C4-2B (cell line): ENCODE measurements at regions not wholly inside any gene's neighbourhood (a gene's known extent, or its start where the extent isn't known, plus 50 kb on each side); places are given as distances from the start of the nearest gene placed in this dataset.

Experiments
- ZFX ChIP-seq: fragments of 450-650 bp; IDR thresholded peaks from 2 replicates; pipeline ENCODE4 v1.6.1; 2017
- TF ChIP-seq, protein P1 (sequence below): fragments of 450-650 bp; conservative IDR thresholded peaks from 2 replicates; pipeline ENCODE4 v1.5.1; 2017; ENCODE audit warnings: mild to moderate bottlenecking

- TF ChIP-seq, protein P1, sequence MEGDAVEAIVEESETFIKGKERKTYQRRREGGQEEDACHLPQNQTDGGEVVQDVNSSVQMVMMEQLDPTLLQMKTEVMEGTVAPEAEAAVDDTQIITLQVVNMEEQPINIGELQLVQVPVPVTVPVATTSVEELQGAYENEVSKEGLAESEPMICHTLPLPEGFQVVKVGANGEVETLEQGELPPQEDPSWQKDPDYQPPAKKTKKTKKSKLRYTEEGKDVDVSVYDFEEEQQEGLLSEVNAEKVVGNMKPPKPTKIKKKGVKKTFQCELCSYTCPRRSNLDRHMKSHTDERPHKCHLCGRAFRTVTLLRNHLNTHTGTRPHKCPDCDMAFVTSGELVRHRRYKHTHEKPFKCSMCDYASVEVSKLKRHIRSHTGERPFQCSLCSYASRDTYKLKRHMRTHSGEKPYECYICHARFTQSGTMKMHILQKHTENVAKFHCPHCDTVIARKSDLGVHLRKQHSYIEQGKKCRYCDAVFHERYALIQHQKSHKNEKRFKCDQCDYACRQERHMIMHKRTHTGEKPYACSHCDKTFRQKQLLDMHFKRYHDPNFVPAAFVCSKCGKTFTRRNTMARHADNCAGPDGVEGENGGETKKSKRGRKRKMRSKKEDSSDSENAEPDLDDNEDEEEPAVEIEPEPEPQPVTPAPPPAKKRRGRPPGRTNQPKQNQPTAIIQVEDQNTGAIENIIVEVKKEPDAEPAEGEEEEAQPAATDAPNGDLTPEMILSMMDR, result no peak
- no peak for TF ChIP-seq ZFX
Observed at GRCh38 chr20:11190741-11191140, 516.9 kb upstream of the JAG1 start.
